NCI-H2227 (cell line): ENCODE measurements at regions not wholly inside any gene's neighbourhood (a gene's known extent, or its start where the extent isn't known, plus 50 kb on each side); places are given as distances from the start of the nearest gene placed in this dataset.

Source experiments
- DNase-seq: peaks from one replicate; lab custom pipeline; 2025; ENCODE audit not compliant: unreplicated experiment; lab: John Stamatoyannopoulos, UW

DNA sequence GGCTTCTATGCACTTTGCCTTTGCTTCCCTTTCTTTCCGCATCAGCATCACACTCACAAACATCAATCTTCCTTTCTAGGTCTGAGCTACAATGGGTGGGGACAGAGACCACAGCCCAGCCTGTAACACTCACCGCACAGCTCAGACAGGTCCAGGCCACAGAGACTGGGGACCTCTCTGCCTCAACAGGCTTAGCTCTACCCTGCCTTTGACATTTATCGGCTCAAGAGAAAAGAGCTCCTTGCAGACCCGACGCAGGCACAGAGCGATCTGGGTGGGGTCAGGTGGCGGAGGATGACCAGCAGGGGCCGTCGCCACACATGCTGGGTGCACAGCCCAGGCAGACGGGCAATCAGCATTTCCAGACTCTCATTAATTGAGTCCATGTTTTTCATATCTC lies 837.3 kb downstream of the TBC1D22A start:
- DNase-seq: no peak

DNA sequence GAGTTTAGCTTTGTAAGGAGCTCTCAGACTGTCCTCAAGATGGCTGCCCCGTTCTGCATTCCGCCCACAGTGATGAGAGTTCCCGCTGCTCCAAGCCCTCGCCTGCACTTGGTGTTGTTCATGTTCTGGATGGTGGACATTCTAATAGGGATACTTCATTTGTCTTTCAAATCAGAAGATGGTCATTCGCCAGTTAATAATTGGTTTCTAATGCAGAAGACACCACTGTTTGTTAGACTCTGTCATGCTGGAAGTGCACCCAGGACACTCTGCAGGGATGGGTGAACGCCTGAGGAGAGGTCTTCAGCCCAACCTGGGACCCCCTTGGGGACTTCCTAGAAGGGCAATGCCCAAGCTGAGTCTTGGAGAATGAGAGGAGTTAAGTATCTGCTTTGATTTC lies 836.4 kb downstream of the TBC1D22A start:
- no peak for DNase-seq

DNA sequence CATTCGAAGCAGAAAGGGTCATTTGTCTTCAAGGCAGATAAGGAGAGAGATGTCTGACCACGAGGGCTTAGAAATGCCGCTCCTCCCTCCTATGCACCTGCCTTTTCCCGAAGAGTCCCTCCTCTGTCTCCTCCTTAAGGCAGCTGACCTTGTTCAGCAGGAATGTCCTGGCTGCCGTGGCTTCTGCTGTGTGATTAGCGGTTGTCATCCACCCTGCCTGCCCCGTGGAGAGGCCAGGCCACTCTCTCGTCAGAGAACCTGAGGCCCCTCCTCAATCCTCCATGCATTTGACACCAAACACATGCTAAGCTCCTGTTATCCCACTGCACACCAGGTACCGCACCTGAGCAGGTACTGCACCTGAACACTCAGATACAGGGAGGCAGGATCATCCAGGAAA lies 834.6 kb downstream of the TBC1D22A start:
- no peak for DNase-seq

DNA sequence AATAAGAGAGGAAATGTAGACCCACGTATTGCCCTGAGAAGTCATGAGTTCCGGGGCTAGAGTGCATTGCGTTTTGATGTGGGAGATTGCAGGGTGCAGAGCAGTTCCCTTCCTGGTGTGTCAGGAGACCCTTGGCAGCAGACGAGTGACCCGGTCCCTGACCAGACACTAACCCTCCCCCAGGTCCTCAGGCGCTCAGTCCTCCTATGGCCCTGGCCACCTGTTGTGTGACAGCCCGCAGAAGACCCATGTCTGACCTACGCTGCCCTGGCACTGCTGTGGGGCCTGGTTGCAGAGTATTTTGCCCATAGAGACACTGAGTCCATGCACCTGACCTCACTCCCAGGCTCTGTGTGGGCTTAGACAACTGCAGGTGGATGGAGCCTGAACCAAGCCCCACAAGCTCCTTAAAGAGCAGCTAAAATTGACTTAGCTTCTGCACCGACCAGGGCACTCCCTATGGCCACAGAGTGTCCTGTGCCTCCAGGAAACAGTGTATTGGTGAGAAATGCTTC lies 833.8 kb downstream of the TBC1D22A start:
- DNase-seq: no peak

DNA sequence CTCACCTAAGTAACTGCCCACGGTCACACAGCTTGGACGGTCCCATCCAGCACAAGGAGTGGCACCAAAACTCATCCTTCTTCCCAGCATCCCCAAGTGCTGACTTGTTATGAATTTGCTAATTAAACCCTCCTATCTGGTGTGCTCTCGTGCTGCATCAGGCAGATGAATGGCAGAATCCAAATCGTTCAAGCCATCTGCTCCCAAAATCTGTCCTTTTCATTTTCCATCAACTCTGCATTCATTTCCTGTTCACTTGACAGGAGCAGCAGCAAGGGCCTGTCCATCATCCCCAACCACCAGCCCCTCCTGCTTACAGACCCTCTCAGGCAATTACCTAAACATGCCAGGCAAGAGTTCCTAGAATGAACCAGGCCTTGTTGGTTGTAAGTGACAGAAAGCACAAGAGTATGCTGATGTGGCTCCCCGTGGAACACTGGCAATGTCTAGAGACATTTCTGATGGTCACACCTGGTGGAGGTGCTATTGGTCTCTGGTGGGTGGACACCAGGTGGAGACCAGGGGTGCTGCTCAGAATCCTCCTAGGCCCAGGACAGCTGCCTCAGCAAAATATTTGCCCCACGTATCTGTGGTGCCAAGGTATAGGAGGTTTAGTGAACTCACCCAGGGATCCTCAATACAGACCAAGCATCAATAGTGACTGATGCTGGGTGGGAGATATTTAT lies 832.5 kb downstream of the TBC1D22A start:
- no peak for DNase-seq

DNA sequence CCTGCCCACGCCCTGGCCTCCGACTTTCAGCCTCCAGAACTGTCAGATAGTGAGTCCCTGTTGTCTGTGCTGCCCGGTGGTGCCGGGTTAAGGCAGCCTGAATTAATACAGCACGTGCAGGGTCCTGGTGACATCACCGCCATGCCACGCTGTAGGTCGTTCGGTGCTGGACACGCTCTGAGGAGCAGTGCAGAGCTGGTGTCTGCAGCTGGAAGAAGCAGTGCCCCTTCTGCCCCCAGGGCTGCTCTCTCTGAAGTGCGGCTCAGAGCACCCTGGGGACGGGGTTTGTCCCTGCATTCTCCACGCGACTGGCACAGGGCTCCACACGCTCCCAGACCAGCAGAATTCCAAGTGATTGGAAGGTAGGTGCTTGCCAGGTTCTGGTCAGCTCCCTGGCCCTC lies 831.5 kb downstream of the TBC1D22A start:
- no peak for DNase-seq

DNA sequence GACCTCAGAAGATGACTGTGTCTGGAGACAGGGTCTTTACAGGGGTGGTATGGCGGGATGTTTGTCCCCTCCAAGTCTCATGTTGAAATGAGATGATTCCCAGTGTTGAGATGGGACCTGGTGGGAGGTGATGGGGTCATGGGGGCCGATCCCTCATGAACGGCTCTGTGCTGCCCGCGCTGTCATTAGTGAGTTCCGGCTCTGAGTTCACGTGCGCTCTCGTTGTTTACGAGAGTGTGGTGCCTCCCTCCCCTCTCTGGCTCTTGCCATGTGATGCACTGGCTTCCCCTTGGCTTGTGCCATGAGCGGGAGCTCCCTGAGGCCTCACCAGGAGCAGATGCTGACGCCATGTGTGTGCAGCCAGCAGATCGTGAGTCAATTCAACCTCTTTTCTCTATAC lies 830.8 kb downstream of the TBC1D22A start:
- DNase-seq: no peak

DNA sequence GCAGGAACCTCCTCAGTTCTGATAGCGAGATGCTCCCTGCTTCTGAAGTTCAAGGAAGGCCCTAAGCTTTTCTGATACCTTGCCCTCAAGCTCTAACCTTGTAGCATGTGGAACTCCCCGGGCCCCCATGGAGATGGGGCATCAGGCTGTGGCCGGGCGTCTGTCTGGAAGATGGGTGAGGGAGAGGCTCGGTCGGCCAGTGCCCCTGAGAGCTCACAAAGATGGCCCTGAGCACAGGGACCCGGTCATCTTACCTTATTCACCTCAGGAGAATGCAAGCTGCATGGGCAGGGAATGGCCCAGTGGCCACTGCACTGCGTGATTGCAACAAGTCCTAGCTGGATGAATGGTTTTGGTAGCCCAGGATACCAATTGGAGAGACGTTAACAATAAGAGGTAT lies 830.3 kb downstream of the TBC1D22A start:
- no peak for DNase-seq

DNA sequence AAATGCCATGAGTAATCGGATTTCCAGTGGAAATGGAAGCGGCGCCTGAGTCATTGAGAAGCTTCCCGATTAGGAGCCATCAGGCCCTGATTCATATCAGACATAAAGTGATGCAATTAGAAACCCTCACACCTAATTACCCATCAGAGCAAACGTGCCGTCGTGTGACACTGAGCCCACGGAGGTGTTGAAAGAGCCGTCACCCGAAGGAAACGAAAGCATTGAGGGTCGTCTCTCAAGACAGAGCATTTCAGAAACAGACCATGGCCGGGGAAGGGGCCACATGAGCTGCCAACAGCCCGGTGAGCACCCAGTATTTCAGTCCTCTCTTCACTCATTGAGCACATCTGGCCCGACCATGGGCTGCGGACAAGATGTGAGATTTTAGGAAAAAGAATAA lies 829.3 kb downstream of the TBC1D22A start:
- no peak for DNase-seq

DNA sequence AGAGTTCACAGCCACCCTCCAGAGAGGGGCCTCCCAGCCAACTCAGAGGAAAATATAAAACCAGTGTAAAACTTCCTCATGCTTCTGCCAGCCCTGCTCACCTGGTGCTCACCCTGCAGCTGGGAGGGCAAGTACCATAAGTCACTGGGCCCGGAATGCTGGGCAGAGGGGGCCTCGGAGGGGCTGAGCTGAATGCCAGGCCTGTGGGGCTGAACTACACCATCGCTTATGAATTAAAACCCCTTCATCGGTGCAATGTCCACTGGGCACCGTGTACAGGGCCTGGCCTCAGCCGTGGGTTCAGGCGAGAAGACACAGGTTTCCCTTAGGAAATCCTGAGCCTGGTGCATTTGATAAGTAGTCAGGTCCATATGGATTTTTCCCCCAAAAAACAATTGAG lies 828.6 kb downstream of the TBC1D22A start:
- DNase-seq: no peak

DNA sequence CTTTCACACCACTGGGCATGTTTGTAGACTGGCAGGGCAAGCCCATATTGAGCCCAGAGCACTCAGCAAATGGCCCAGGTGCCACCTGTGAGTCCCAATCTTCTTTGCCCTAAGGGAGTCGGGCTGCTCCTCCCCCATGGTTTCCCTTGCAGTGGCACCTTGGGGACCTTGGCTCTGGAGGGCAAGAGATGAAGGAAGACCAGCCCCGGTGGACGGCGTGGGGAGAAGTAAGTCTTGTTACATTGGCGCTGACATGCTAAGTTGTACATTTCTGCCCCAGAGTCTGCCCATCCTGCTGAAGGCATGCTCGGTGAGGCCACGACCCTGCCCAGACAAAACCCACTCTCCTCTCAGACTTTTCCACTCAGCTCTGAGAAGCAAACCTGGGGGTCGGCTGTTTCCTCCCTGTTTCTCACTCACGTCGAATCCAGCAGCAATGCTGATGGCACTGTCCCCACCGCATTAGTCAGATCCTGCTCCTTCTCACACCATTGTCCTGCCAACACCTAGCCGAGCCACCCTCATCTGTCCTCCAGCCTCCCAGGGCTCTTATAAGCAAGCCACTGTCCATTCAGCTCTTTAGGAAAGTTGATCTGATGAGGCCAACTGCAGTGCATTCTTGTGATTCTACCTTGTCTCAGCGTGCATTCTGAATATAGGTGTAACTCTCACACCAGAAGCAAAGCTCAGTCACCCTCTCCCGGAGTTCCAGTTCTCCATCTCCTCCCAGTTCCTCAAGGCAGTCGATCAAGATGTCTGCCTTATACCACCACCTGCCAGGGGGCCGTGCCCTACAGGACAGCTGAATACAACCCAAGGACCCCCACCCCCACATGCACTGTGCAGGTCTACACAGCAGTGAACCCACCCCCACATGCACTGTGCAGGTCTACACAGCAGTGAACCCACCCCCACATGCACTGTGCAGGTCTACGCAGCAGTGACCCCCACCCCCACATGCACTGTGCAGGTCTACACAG lies 827.1 kb downstream of the TBC1D22A start:
- DNase-seq: no peak

DNA sequence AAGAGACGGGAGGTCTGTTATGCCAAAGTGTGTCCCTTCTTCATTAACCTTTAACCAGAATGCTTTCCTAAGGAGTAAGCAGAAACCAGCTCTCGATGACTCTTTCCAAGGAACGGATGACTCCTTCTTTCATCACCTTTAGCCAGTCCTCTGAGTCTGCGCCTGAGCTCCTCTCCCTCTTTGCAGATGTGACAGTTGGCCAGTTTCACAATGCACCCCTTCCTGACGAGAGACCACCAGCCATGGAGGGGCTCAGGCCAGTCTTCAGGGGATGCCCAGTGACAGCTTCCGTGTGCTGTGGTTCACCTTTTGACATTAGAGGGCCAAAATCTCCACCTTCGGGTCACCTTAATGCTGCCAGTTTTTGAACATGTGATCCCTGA lies 826.1 kb downstream of the TBC1D22A start:
- no peak for DNase-seq

DNA sequence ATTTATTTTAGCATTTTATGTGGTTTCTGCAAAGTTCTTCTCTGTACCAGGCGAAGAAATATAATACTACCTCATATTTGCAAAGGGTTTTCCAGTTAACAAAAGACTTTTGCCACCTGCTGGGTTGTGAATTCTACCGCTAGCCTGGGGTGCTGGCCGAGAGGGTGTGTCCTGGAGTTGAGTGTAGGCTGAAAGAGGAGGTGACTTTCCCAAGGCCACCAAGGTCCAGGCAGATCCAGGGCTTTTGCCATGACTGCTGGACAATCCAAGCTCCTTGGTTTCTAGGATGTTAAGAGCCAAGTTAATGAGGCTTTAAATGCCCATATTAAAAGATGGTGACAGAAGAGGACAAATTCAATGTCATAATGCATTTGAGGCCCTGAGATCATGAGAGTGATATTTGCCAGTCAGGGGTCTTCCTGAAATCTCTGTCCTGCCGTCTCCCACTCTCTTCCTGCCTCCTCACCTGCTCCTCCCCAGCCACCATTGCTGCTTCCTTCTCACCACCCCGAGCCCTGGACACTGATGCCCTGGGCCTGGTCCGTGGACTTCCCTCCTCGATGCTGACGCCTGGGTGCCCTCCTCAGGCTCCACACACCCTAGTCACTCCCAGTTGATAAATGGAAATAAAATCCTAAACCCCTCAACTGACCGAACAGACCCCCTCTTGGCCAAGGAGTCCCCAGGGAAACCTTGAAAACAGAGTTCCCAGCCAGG lies 825.6 kb downstream of the TBC1D22A start:
- no peak for DNase-seq

DNA sequence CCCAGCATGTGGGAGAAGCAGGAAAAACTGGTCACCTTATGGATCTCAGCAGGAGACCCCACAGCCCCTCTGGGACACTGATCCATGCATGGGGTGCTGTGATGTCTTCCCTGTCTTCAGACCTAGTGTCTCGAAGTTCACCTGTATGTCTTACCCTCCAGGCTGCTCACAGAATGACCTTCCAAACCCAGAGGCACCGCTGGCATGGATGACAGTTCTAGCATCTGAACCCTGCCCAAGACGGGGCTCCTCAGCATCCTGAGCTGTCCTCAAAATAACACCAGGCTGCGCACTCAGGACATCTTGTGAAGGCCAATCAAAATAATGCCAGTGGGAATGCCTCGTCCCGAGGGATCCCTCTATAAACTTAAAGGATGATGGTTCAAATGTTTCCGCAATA lies 824.9 kb downstream of the TBC1D22A start:
- no peak for DNase-seq

DNA sequence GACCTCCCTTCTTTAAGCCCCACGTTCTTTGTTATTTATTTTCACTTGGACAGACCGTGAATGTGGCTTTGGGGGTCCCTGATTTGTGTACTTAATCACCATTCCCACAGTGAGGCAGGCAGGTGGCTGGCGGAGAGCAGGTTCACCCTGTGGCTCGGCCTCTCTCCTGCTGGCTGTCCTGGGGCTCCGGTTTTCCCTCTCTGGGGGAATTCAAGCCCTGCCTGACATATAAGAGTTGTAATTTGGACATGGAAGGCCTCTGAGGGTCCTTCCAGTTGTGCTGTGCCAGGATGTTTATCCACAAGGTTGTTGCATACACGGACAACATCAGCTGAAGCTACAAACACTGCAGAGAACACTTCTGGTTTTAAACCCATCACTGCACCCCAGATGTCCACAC lies 824.5 kb downstream of the TBC1D22A start:
- no peak for DNase-seq

DNA sequence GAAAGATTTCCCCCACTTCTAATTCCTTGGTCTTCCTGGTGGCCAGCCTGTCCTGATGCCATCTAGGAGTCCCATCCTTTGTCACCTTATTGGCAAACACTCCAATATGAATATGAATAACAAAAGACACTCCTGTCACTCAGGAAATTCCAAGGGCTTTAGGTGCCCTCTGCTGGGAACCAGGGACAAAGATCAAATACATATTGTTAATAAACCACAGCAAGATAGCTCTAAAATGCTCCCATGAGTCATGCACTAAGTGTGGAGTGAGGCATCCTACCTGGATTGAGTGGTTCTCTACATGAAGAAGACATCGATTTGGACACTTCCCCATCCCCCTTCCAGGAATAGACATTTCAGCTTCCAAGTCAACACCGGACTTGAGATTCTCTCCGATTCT lies 823.6 kb downstream of the TBC1D22A start:
- no peak for DNase-seq

DNA sequence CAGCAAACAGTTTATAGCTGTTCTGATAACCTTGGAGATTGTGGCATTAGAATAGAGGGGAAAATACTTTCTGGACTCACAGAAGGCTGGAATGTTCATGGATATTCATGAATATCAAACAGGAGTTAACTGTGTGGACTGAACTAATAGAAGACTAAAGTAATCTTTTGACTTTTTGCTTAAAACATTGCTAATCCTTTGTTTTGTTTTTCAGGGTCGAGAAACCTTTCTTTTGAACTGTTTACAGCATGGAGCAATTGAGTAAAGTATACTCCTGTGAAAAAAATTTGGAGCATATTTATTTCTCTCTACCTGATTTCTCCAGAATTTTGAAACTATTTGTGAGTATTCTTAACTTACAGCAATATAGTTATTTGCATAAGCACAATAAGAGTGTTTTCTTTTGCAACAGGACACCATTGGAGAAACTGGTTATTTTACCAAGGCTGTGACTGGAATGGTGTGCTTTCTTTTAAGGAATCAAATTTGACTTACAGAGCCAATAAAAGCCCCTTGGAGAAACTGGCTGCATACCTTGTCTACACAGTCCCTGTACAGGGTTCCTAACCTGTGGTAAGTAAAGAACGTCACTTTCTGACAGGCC lies 821.6 kb downstream of the TBC1D22A start:
- no peak for DNase-seq

DNA sequence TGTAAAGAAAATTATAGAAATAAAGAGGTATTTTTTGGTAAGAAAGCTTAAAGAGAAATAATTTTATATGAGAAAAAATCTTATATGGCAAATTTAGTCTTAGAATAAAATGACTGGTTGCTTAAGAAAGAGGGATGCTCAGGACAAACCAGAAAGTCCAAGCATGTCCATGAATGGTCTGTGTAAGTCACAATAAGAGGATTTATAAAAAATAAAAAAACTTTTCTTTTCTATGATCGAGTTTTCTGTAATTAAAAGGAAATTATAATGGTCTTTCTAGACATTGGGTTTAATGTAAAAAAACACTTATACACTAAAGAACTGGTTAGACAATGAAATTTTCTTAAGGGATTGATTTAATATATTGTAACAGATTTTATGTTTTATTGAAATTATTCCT lies 819.6 kb downstream of the TBC1D22A start:
- no peak for DNase-seq

DNA sequence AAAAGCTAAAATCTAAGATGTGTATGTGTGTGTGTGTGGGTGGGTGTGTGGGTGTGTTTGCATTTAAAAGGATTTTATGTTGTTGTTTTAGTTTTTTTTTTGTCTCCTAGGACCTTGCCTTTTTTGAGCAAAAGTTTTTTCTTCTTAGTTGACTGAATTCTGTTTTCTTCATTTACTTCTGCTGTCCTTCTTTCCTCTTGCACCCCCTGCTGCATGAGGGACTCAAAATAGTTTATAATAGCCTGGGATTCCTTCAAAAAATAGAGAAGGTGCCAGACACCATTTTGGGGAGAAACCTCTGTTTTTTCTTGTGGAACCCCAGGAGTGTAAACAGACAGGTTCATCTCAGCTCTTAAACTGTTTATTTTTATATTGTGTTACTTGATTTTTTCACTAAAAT lies 817.7 kb downstream of the TBC1D22A start:
- no peak for DNase-seq

DNA sequence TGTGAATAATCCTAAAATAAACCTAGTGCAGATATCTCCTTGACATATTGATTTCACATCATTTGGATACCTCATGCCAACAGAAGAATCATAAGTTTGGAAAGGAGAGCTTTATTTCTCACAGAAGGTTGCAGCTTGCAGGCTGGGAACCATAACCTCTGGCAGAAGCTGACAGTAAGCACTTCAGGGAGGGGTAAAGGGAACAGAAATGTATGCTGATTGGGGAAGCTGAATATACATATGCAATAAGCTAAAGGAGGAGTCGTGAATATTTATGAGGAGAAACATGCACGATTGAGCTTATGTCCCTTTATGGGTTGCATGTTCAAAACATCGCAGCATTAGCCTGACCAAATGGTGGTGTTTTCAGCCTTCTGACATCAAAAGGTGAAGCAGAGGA lies 814.5 kb downstream of the TBC1D22A start:
- DNase-seq: no peak

DNA sequence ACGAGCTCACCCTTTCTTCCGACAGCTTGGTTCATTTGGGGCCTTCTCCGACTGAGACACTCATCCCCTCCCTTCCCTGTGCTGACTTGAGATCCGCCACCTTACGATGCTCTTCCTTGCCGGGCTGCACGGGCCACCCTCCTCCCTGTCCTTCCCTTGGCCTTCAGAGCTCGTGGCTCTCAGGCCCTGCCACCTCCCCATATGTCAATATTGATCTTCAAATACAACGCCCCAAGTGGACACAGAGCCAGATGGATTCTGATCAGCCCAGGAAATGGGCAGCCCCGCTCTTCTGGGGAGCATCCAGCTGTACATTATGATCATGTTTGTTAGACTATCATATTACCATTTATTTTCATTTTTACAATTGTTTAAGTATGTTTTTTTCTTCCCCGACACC lies 812.8 kb downstream of the TBC1D22A start:
- DNase-seq: no peak
